ENCODE measurements at regions not wholly inside any gene's neighbourhood (a gene's known extent, or its start where the extent isn't known, plus 50 kb on each side); places are given as distances from the start of the nearest gene placed in this dataset.
A peak's percentile ranks its signal among the peaks of the same experiment; 100 is the strongest.
"Not testable (repeated sequence)": the region's sequence is repeated elsewhere in the genome, so short reads cannot be mapped to it uniquely, and the experiment has no call there.

- H3K36me3 ChIP-seq, result no peaks in the 10 kb centered on the region
- peaks cover 18% of the 10 kb centered on the region for H3K4me1 ChIP-seq
- H3K27me3 ChIP-seq, result no peaks in the 10 kb centered on the region
- no peak overlapping the region for H3K9ac ChIP-seq
- H3K4me3 ChIP-seq, result no peak overlapping the region
- H3K4me2 ChIP-seq, result no peak overlapping the region
- no peak overlapping the region for H3K27ac ChIP-seq
- no peaks in the 10 kb centered on the region for H4K20me1 ChIP-seq
- H3K9me3 ChIP-seq, result no peaks in the 10 kb centered on the region
- no peak for TF ChIP-seq Cebpa-rat (IDR thresholded peaks at IDR 0.05)
These were observed 67.1 kb upstream of the BCL2L14 start for GRCh38 chr12:12003609-12004008.

- TF ChIP-seq Cebpa-rat (IDR thresholded peaks at IDR 0.05), result no peak
These were observed 66.2 kb upstream of the BCL2L14 start for GRCh38 chr12:12004524-12004923.

GRCh38 chr12:12007001-12007712 is 63.6 kb upstream of the BCL2L14 start:
- H3K27ac ChIP-seq, result peak overlapping the region; percentile 44

More at GRCh38 chr12:12004524-12004923, 66.2 kb upstream of the BCL2L14 start:
- no peaks in the 10 kb centered on the region for H3K36me3 ChIP-seq
- H3K4me1 ChIP-seq, result peaks cover 27% of the 10 kb centered on the region
- no peaks in the 10 kb centered on the region for H3K9me3 ChIP-seq
- H3K9ac ChIP-seq, result no peak overlapping the region
- no peaks in the 10 kb centered on the region for H3K27me3 ChIP-seq
- H3K4me2 ChIP-seq, result no peak overlapping the region
- H4K20me1 ChIP-seq, result no peaks in the 10 kb centered on the region
- no peak overlapping the region for H3K27ac ChIP-seq
- no peak overlapping the region for H3K4me3 ChIP-seq

GRCh38 chr12:12007713-12008231 is 63.0 kb upstream of the BCL2L14 start:
- H3K4me2 ChIP-seq, result peak overlapping the region; percentile 98

More at GRCh38 chr12:12007001-12007712, 63.6 kb upstream of the BCL2L14 start:
- no peak for TF ChIP-seq Cebpa-rat (IDR thresholded peaks at IDR 0.05)
- Histone ChIP-seq H4K20me1 (no peaks in the 10 kb centered on the region), H3K4me1 (peaks cover 54% of the 10 kb centered on the region), H3K27me3 (no peaks in the 10 kb centered on the region), H3K9me3 (no peaks in the 10 kb centered on the region), H3K4me3 (no peak overlapping the region), H3K36me3 (no peaks in the 10 kb centered on the region), H3K4me2 (peak overlapping the region; percentile 98), H3K9ac (no peak overlapping the region)

GRCh38 chr12:12008232-12008850 is 62.4 kb upstream of the BCL2L14 start:
- no peak for TF ChIP-seq Cebpa-rat (IDR thresholded peaks at IDR 0.05)
- no peaks in the 10 kb centered on the region for H4K20me1 ChIP-seq
- H3K27me3 ChIP-seq, result no peaks in the 10 kb centered on the region
- H3K9ac ChIP-seq, result no peak overlapping the region
- H3K27ac ChIP-seq, result peak overlapping the region; percentile 44
- H3K4me2 ChIP-seq, result peak overlapping the region; percentile 98
- no peaks in the 10 kb centered on the region for H3K9me3 ChIP-seq
- no peaks in the 10 kb centered on the region for H3K36me3 ChIP-seq
- H3K4me1 ChIP-seq, result peaks cover 59% of the 10 kb centered on the region
- H3K4me3 ChIP-seq, result no peak overlapping the region

More at GRCh38 chr12:12007713-12008231, 63.0 kb upstream of the BCL2L14 start:
- Histone ChIP-seq H4K20me1 (no peaks in the 10 kb centered on the region), H3K4me1 (peaks cover 59% of the 10 kb centered on the region), H3K9ac (no peak overlapping the region), H3K27ac (peak overlapping the region; percentile 44), H3K4me3 (no peak overlapping the region), H3K9me3 (no peaks in the 10 kb centered on the region), H3K36me3 (no peaks in the 10 kb centered on the region), H3K27me3 (no peaks in the 10 kb centered on the region)
- TF ChIP-seq Cebpa-rat (IDR thresholded peaks at IDR 0.05), result no peak

- H3K4me2 ChIP-seq, result peak overlapping the region; percentile 98
- H3K27me3 ChIP-seq, result no peaks in the 10 kb centered on the region
- H3K9ac ChIP-seq, result no peak overlapping the region
- H3K27ac ChIP-seq, result peak overlapping the region; percentile 79; the same call in 1 of the 2 replicates
- no peak for TF ChIP-seq Cebpa-rat (IDR thresholded peaks at IDR 0.05)
- no peaks in the 10 kb centered on the region for H4K20me1 ChIP-seq
- H3K9me3 ChIP-seq, result no peaks in the 10 kb centered on the region
- no peaks in the 10 kb centered on the region for H3K36me3 ChIP-seq
- H3K4me3 ChIP-seq, result no peak overlapping the region
- peaks cover 59% of the 10 kb centered on the region for H3K4me1 ChIP-seq
These were observed 61.7 kb upstream of the BCL2L14 start for GRCh38 chr12:12008931-12009611.

- not testable (repeated sequence) for H3K9me3 ChIP-seq, H4K20me1 ChIP-seq, H3K36me3 ChIP-seq, H3K27me3 ChIP-seq
- Histone ChIP-seq H3K27ac (peak overlapping the region; percentile 79), H3K4me3 (peak overlapping the region; percentile 56), H3K4me1 (peaks cover 59% of the 10 kb centered on the region), H3K9ac (peak overlapping the region; percentile 54), H3K4me2 (peak overlapping the region; percentile 98)
These were observed 60.9 kb upstream of the BCL2L14 start for GRCh38 chr12:12009749-12010276.

GRCh38 chr12:12010277-12011039 is 60.3 kb upstream of the BCL2L14 start:
- peak overlapping the region; percentile 98 for H3K4me2 ChIP-seq
- H3K9ac ChIP-seq, result peak overlapping the region; percentile 54
- no peaks in the 10 kb centered on the region for H3K9me3 ChIP-seq
- no peaks in the 10 kb centered on the region for H3K36me3 ChIP-seq
- H3K27me3 ChIP-seq, result no peaks in the 10 kb centered on the region
- no peaks in the 10 kb centered on the region for H4K20me1 ChIP-seq
- H3K4me1 ChIP-seq, result peaks cover 64% of the 10 kb centered on the region
- H3K4me3 ChIP-seq, result peak overlapping the region; percentile 56
- TF ChIP-seq Cebpa-rat (IDR thresholded peaks at IDR 0.05), result no peak; the same call in 1 of the 2 replicates
- peak overlapping the region; percentile 79 for H3K27ac ChIP-seq

GRCh38 chr12:12011880-12012260 is 58.9 kb upstream of the BCL2L14 start:
- Histone ChIP-seq H3K9ac (no peak overlapping the region), H3K27me3 (no peaks in the 10 kb centered on the region), H3K4me2 (peak overlapping the region; percentile 98), H3K36me3 (no peaks in the 10 kb centered on the region), H3K4me3 (no peak overlapping the region), H3K9me3 (no peaks in the 10 kb centered on the region), H4K20me1 (no peaks in the 10 kb centered on the region), H3K27ac (no peak overlapping the region), H3K4me1 (peaks cover 77% of the 10 kb centered on the region)
- TF ChIP-seq Cebpa-rat (IDR thresholded peaks at IDR 0.05), result no peak
